MM.1S (cell line): ENCODE measurements at regions not wholly inside any gene's neighbourhood (a gene's known extent, or its start where the extent isn't known, plus 50 kb on each side); places are given as distances from the start of the nearest gene placed in this dataset.

ENCODE experiments used
- EZH2 ChIP-seq: fragments of 300-600 bp; sonication (generic); optimal IDR thresholded peaks from 2 replicates; pipeline ENCODE3; 2017; ENCODE audit warnings: low read depth, mild to moderate bottlenecking, antibody characterized with exemption, low read length, mixed read lengths
- TF ChIP-seq, protein P1 (sequence below): fragments of 300-600 bp; sonication (generic); IDR thresholded peaks from 2 replicates; pipeline ENCODE4 v1.5.1; 2016; ENCODE audit warnings: antibody characterized with exemption, low read length, mixed read lengths

GRCh38 chr6:102309700-102310099, 916.2 kb downstream of the GRIK2 start:
- TF ChIP-seq, protein P1, sequence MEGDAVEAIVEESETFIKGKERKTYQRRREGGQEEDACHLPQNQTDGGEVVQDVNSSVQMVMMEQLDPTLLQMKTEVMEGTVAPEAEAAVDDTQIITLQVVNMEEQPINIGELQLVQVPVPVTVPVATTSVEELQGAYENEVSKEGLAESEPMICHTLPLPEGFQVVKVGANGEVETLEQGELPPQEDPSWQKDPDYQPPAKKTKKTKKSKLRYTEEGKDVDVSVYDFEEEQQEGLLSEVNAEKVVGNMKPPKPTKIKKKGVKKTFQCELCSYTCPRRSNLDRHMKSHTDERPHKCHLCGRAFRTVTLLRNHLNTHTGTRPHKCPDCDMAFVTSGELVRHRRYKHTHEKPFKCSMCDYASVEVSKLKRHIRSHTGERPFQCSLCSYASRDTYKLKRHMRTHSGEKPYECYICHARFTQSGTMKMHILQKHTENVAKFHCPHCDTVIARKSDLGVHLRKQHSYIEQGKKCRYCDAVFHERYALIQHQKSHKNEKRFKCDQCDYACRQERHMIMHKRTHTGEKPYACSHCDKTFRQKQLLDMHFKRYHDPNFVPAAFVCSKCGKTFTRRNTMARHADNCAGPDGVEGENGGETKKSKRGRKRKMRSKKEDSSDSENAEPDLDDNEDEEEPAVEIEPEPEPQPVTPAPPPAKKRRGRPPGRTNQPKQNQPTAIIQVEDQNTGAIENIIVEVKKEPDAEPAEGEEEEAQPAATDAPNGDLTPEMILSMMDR = no peak
- TF ChIP-seq EZH2 = no peak
